HCT116 (cell line): ENCODE measurements at regions not wholly inside any gene's neighbourhood (a gene's known extent, or its start where the extent isn't known, plus 50 kb on each side); places are given as distances from the start of the nearest gene placed in this dataset.

Source experiments
- EZH2 ChIP-seq: fragments of 200-600 bp; sonication (generic); IDR thresholded peaks from 2 replicates; pipeline ENCODE4 v1.6.1; 2017; ENCODE audit warnings: antibody characterized with exemption, mixed run types
- FOSL1 ChIP-seq: IDR thresholded peaks from 2 replicates; pipeline ENCODE4 v1.6.1; 2012; ENCODE audit warnings: low read depth
- POLR2A ChIP-seq: IDR thresholded peaks from 2 replicates; pipeline ENCODE4 v1.7.0; 2011; ENCODE audit warnings: borderline replicate concordance; ENCODE audit not compliant: insufficient read depth, insufficient read length; ENCODE audit errors: extremely low read depth
- SRF ChIP-seq: IDR thresholded peaks from 2 replicates; pipeline ENCODE4 v1.6.1; 2012; ENCODE audit warnings: low read depth
- ZFX ChIP-seq: fragments of 450-650 bp; IDR thresholded peaks from 2 replicates; pipeline ENCODE4 v1.6.1; 2017
- TF ChIP-seq, protein P1 (sequence below), 3 experiments: fragments of 200-600 bp in 1 of 3; sonication (generic) in 1 of 3; IDR thresholded peaks in 2 of 3; conservative IDR thresholded peaks in 1 of 3; 2 replicates each; pipeline ENCODE4 v1.5.1; 2012 to 2017; ENCODE audit warnings: low read depth in 2 of 3, low read length in 2 of 3, antibody characterized with exemption in 1 of 3, borderline replicate concordance in 1 of 3, control low read depth in 1 of 3, mild to moderate bottlenecking in 1 of 3, mixed read lengths in 1 of 3, mixed run types in 1 of 3, moderate library complexity in 1 of 3; ENCODE audit not compliant: insufficient read depth in 1 of 3
- TF ChIP-seq, protein P2 (sequence below): IDR thresholded peaks from 2 replicates; pipeline ENCODE4 v1.6.1; 2012
- TF ChIP-seq, protein P3 (sequence below): IDR thresholded peaks from 2 replicates; pipeline ENCODE4 v1.6.1; 2012; ENCODE audit warnings: low read depth

DNA sequence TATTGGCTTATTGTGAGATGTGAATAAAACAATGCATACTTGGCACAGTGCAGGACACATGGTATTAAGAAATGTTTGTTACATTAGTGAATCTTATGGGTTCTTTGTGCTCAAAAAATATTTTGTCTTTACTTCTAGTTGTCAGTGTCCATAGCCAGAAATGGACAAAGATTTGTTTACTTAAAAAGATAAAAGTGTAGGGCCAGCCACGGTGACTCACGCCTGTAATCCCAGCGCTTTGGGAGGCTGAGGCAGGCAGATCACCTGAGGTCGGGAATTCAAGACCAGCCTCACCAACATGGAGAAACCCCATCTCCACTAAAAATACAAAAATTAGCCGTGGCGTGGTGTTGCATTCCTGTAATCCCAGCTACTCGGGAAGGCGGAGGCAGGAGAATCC, 654.6 kb upstream of the NEGR1 start:
- TF ChIP-seq POLR2A (no peak), EZH2 (no peak), SRF (no peak), ZFX (no peak), FOSL1 (no peak)
- TF ChIP-seq, protein P1, sequence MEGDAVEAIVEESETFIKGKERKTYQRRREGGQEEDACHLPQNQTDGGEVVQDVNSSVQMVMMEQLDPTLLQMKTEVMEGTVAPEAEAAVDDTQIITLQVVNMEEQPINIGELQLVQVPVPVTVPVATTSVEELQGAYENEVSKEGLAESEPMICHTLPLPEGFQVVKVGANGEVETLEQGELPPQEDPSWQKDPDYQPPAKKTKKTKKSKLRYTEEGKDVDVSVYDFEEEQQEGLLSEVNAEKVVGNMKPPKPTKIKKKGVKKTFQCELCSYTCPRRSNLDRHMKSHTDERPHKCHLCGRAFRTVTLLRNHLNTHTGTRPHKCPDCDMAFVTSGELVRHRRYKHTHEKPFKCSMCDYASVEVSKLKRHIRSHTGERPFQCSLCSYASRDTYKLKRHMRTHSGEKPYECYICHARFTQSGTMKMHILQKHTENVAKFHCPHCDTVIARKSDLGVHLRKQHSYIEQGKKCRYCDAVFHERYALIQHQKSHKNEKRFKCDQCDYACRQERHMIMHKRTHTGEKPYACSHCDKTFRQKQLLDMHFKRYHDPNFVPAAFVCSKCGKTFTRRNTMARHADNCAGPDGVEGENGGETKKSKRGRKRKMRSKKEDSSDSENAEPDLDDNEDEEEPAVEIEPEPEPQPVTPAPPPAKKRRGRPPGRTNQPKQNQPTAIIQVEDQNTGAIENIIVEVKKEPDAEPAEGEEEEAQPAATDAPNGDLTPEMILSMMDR (IDR thresholded peaks at IDR 0.05 in 2 of 3, conservative IDR thresholded peaks at IDR 0.05 in 1 of 3; ENCODE audit: borderline replicate concordance in 1 of 3, insufficient read depth in 1 of 3, low read depth in 2 of 3, low read length in 2 of 3) = no peak
- TF ChIP-seq, protein P2, sequence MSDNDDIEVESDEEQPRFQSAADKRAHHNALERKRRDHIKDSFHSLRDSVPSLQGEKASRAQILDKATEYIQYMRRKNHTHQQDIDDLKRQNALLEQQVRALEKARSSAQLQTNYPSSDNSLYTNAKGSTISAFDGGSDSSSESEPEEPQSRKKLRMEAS = no peak
- TF ChIP-seq, protein P3, sequence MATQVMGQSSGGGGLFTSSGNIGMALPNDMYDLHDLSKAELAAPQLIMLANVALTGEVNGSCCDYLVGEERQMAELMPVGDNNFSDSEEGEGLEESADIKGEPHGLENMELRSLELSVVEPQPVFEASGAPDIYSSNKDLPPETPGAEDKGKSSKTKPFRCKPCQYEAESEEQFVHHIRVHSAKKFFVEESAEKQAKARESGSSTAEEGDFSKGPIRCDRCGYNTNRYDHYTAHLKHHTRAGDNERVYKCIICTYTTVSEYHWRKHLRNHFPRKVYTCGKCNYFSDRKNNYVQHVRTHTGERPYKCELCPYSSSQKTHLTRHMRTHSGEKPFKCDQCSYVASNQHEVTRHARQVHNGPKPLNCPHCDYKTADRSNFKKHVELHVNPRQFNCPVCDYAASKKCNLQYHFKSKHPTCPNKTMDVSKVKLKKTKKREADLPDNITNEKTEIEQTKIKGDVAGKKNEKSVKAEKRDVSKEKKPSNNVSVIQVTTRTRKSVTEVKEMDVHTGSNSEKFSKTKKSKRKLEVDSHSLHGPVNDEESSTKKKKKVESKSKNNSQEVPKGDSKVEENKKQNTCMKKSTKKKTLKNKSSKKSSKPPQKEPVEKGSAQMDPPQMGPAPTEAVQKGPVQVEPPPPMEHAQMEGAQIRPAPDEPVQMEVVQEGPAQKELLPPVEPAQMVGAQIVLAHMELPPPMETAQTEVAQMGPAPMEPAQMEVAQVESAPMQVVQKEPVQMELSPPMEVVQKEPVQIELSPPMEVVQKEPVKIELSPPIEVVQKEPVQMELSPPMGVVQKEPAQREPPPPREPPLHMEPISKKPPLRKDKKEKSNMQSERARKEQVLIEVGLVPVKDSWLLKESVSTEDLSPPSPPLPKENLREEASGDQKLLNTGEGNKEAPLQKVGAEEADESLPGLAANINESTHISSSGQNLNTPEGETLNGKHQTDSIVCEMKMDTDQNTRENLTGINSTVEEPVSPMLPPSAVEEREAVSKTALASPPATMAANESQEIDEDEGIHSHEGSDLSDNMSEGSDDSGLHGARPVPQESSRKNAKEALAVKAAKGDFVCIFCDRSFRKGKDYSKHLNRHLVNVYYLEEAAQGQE = no peak
